ENCODE measurements at regions not wholly inside any gene's neighbourhood (a gene's known extent, or its start where the extent isn't known, plus 50 kb on each side); places are given as distances from the start of the nearest gene placed in this dataset.

DNA sequence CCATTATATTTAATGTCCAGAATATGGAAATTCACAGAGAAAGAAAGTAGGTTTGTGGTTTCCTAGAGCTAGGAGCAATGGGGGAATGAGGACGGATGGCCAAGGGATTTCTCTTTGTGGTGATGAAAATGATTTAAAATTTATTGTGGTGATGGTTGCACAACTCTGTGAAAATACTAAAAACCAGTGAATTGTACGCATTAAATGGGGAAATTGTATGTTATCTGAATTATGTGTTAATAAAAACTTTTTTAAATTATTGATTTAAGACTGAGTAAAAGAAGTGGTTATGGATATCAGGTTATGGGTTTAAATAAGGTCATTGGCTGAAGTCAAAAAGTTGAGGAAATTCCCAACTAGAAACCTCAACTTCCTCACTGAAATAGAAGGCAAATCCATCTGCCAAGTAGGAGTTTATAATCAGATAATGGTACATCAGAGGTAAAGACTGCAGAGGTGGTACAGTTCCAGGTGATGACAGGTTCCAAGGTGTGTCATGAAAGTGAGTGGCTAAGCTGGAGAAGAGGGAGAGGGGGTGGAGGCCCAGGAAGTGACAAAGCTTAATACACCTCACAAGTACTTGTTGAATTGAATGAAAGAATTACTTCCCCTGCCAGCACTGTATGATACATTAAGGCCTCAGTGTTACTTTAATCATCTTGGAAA is 68.9 kb upstream of the CCDC71L start:
- no peak for TF ChIP-seq ZSCAN20 (CRISPR knock-in tag; IDR thresholded peaks at IDR 0.05)
- no peak for TF ChIP-seq HEYL (CRISPR knock-in tag; IDR thresholded peaks at IDR 0.05)
- no peak for TF ChIP-seq MYC (IDR thresholded peaks at IDR 0.05; ENCODE audit: borderline replicate concordance, low read length)
- no peak for TF ChIP-seq TFCP2L1 (CRISPR knock-in tag; IDR thresholded peaks at IDR 0.05)
- TF ChIP-seq JUN (IDR thresholded peaks at IDR 0.05) = no peak
- no peak for TF ChIP-seq SMC3 (IDR thresholded peaks at IDR 0.05)
- TF ChIP-seq, protein P1, sequence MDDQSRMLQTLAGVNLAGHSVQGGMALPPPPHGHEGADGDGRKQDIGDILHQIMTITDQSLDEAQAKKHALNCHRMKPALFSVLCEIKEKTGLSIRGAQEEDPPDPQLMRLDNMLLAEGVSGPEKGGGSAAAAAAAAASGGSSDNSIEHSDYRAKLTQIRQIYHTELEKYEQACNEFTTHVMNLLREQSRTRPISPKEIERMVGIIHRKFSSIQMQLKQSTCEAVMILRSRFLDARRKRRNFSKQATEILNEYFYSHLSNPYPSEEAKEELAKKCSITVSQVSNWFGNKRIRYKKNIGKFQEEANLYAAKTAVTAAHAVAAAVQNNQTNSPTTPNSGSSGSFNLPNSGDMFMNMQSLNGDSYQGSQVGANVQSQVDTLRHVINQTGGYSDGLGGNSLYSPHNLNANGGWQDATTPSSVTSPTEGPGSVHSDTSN (IDR thresholded peaks at IDR 0.05) = no peak
- ChIA-PET CTCF (interaction anchor here (1.0 to 1.7 kb wide), 3 partner anchors 69 to 553 kb away, joined by 4 to 8 read pairs (median 4); partner anchors contain the start of gene CCDC71L), POLR2A (no interaction called here)
- H3K4me3 ChIP-seq = no peak overlapping the region
- H3K4me2 ChIP-seq = no peak overlapping the region
- H3K9me3 ChIP-seq = no peaks in the 10 kb centered on the region
- no peaks in the 10 kb centered on the region for H3K4me1 ChIP-seq
- 53% methylated on average over 2 of the region's 2 CpGs for WGBS (ENCODE audit: missing lambda C conversion rate)
- no peak overlapping the region for H3K27ac ChIP-seq
- FAIRE-seq = peak; percentile 18
- DNase-seq (ENCODE audit: low read depth in 1 of 2, low spot score in 1 of 2) = no peak
- ATAC-seq = no peak

DNA sequence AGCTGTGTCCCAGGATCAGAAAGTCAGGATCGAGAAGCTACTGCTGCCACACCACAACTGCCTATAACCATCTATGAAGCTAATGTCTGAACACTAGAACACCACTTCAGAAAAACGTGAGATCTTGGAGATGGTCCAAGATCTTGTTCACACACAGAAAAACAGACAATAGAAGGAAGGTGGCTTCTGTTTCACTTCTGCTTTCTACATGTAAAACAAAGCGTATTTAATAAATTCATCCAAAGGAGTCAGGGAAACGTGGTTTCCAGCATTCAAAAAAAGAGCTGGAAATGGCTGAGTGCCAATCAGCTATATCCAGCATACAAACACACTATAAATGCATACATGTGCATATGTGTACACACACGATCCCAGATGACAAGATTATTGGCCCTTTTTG is 70.2 kb upstream of the CCDC71L start:
- no peaks in the 10 kb centered on the region for H3K4me1 ChIP-seq
- CTCF ChIA-PET = interaction anchor here (0.8 to 2.1 kb wide), 6 partner anchors 10 to 554 kb away, joined by 3 to 8 read pairs (median 4); partner anchors contain the start of gene CCDC71L

DNA sequence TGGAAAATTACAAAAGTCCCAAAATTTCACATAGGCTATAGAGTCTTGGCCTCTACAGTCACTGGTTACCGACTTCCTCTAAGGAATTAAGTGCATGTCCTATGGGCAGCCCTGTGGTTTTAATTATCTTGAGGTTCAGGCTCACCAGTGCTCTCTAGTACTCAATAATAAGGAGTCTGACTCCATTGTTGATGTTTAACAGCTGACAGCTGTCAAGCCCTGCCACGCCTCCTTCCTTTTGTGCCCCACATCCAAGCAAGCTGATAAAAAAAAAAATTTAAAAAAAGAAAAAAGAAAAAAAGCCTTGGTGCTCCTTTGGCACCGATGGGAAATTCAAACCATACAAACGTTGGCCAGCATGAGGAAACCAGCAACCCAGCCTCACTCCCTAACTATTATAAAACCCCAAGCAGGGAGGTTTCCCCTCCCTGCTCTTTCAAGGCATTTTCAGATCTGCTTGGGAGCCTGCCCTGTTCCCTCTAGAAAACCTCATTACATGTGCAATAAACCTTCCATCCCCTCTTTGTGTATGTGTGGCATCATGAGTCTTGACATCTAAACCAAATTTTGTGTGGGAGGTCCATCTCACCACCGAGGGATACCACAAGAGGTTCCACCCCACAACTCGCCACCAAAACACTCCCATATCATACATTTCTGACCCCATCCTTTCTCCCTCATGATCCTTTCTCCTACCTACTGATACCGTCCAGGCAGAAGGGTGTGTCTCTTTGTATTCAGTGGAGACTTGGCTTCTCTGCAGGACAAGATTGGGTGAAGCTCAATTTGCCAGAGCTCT is 70.9 kb upstream of the CCDC71L start:
- Histone ChIP-seq H3K27ac (no peak overlapping the region), H3K9me3 (no peaks in the 10 kb centered on the region), H3K4me1 (no peaks in the 10 kb centered on the region), H3K4me3 (no peak overlapping the region), H3K4me2 (no peak overlapping the region)
- 34% methylated on average over 7 of the region's 7 CpGs for WGBS (ENCODE audit: missing lambda C conversion rate)
- TF ChIP-seq EHMT2 (IDR thresholded peaks at IDR 0.05; ENCODE audit: low read depth) = no peak
- TF ChIP-seq CBX2 (IDR thresholded peaks at IDR 0.05; ENCODE audit: borderline replicate concordance, low read depth) = no peak
- TF ChIP-seq POLR2AphosphoS2 (conservative IDR thresholded peaks at IDR 0.05; ENCODE audit: low read length) = no peak
- TF ChIP-seq CEBPB (IDR thresholded peaks at IDR 0.05) = no peak
- TF ChIP-seq HOXB13 (CRISPR knock-in tag; IDR thresholded peaks at IDR 0.05; ENCODE audit: low read depth) = no peak
- no peak for DNase-seq (ENCODE audit: low read depth in 1 of 2, low spot score in 1 of 2)
- ATAC-seq = no peak
- ChIA-PET POLR2A (interaction anchor here (0.5 to 0.6 kb wide), 2 partner anchors 72 to 436 kb away, joined by 3 to 4 read pairs; no protein-coding TSS in a partner anchor), CTCF (interaction anchor here (0.7 to 2.1 kb wide), 4 partner anchors 71 to 555 kb away, joined by 3 to 6 read pairs (median 4); partner anchors contain the start of gene CCDC71L)
- FAIRE-seq = no peak

More for the DNA sequence above, 70.2 kb upstream of the CCDC71L start:
- H3K27ac ChIP-seq = no peak overlapping the region
- no peak overlapping the region for H3K4me2 ChIP-seq
- H3K9me3 ChIP-seq = no peaks in the 10 kb centered on the region
- 36% methylated on average over 5 of the region's 5 CpGs for WGBS (ENCODE audit: missing lambda C conversion rate)
- ATAC-seq (no peak), FAIRE-seq (no peak), DNase-seq (ENCODE audit: low read depth in 1 of 2, low spot score in 1 of 2) (no peak)
- TF ChIP-seq RNF2 (IDR thresholded peaks at IDR 0.05; ENCODE audit: borderline replicate concordance, low read depth) (no peak), RFX5 (IDR thresholded peaks at IDR 0.05) (no peak), KDM1A (IDR thresholded peaks at IDR 0.05; ENCODE audit: low read depth) (no peak), CBX8 (IDR thresholded peaks at IDR 0.05) (no peak)
- TF ChIP-seq, protein P2, sequence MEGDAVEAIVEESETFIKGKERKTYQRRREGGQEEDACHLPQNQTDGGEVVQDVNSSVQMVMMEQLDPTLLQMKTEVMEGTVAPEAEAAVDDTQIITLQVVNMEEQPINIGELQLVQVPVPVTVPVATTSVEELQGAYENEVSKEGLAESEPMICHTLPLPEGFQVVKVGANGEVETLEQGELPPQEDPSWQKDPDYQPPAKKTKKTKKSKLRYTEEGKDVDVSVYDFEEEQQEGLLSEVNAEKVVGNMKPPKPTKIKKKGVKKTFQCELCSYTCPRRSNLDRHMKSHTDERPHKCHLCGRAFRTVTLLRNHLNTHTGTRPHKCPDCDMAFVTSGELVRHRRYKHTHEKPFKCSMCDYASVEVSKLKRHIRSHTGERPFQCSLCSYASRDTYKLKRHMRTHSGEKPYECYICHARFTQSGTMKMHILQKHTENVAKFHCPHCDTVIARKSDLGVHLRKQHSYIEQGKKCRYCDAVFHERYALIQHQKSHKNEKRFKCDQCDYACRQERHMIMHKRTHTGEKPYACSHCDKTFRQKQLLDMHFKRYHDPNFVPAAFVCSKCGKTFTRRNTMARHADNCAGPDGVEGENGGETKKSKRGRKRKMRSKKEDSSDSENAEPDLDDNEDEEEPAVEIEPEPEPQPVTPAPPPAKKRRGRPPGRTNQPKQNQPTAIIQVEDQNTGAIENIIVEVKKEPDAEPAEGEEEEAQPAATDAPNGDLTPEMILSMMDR (IDR thresholded peaks at IDR 0.05) = no peak
- POLR2A ChIA-PET = interaction anchor here (0.6 kb wide), 1 partner anchor 71 kb away, joined by 3 read pairs; no protein-coding TSS in a partner anchor
- no peak overlapping the region for H3K4me3 ChIP-seq

All from A549 (cell line).